ENCODE measurements at regions not wholly inside any gene's neighbourhood (a gene's known extent, or its start where the extent isn't known, plus 50 kb on each side); places are given as distances from the start of the nearest gene placed in this dataset.

DNA sequence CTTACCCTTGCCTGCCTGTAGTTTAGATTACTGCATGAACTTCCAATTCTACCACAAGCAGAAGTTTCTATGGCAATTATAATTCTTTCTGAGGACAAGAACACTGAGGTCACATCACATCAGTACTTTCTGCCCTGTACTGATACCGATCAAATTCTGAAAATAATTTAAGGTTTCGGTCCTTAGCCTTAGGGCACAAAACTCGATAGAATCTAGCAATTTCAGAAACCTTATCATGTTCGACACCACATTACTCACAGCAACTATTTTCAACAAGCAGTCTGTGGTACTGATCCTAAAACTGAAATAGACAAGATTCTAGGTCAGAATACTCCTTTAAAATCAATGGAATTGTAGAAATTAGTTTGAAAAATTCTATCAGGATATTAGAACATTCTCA is 187.0 kb upstream of the LRFN5 start:
- TF ChIP-seq, protein P1, sequence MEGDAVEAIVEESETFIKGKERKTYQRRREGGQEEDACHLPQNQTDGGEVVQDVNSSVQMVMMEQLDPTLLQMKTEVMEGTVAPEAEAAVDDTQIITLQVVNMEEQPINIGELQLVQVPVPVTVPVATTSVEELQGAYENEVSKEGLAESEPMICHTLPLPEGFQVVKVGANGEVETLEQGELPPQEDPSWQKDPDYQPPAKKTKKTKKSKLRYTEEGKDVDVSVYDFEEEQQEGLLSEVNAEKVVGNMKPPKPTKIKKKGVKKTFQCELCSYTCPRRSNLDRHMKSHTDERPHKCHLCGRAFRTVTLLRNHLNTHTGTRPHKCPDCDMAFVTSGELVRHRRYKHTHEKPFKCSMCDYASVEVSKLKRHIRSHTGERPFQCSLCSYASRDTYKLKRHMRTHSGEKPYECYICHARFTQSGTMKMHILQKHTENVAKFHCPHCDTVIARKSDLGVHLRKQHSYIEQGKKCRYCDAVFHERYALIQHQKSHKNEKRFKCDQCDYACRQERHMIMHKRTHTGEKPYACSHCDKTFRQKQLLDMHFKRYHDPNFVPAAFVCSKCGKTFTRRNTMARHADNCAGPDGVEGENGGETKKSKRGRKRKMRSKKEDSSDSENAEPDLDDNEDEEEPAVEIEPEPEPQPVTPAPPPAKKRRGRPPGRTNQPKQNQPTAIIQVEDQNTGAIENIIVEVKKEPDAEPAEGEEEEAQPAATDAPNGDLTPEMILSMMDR (IDR thresholded peaks at IDR 0.05): no peak
- TF ChIP-seq POLR2A (IDR thresholded peaks at IDR 0.05): no peak
